Keratinocyte (primary cell): ENCODE measurements at regions not wholly inside any gene's neighbourhood (a gene's known extent, or its start where the extent isn't known, plus 50 kb on each side); places are given as distances from the start of the nearest gene placed in this dataset.

Source experiments
- DNase-seq: peaks from one replicate; pipeline ENCODE4 v3.0.0-alpha.2; 2011; ENCODE audit warnings: low read depth, missing footprints, low spot score
- FAIRE-seq: peaks from 2 replicates; lab custom pipeline; 2011; peaks lifted over from hg19 to GRCh38; lab: Jason Lieb, UNC
- H2AFZ ChIP-seq: 2 replicates; pipeline ENCODE4 v1.6.0; 2012; ENCODE audit warnings: low read length, control low read depth, inconsistent platforms; ENCODE audit not compliant: control insufficient read depth
- H3K27ac ChIP-seq: 2 replicates; pipeline ENCODE4 v1.5.1; 2011; ENCODE audit warnings: low read length; ENCODE audit not compliant: control insufficient read depth, insufficient read depth
- H3K27me3 ChIP-seq: 3 replicates; pipeline ENCODE4 v1.6.0; 2011; ENCODE audit warnings: low read length; ENCODE audit not compliant: control insufficient read depth, insufficient read depth; ENCODE audit errors: extremely low read depth
- H3K36me3 ChIP-seq, 2 experiments: 2 replicates in 1 of 2; 3 replicates in 1 of 2; pipeline ENCODE4 v1.5.1; 2011; ENCODE audit warnings: low read length in 2 of 2, mild to moderate bottlenecking in 1 of 2; ENCODE audit not compliant: control insufficient read depth in 2 of 2, insufficient read depth in 2 of 2; ENCODE audit errors: extremely low read depth in 1 of 2
- H3K4me1 ChIP-seq: 3 replicates; pipeline ENCODE4 v1.5.1; 2011; ENCODE audit warnings: low read length; ENCODE audit not compliant: control insufficient read depth, insufficient read depth; ENCODE audit errors: extremely low read depth
- H3K4me2 ChIP-seq: 3 replicates; pipeline ENCODE4 v1.6.0; 2011; ENCODE audit warnings: low read depth, low read length; ENCODE audit not compliant: control insufficient read depth, insufficient read depth; ENCODE audit errors: extremely low read depth
- H3K4me3 ChIP-seq, 3 experiments: fragments of 200-600 bp in 1 of 3; sonication (generic) in 1 of 3; 2 replicates in 2 of 3; 3 replicates in 1 of 3; pipeline ENCODE4 v1.5.1; 2011 to 2016; ENCODE audit warnings: low read length in 3 of 3, mild to moderate bottlenecking in 3 of 3, control low read depth in 2 of 3, inconsistent platforms in 1 of 3, low read depth in 1 of 3, mixed read lengths in 1 of 3, mixed run types in 1 of 3, moderate library complexity in 1 of 3; ENCODE audit not compliant: control insufficient read depth in 2 of 3, insufficient read depth in 2 of 3; ENCODE audit errors: extremely low read depth in 1 of 3
- H3K79me2 ChIP-seq: 2 replicates; pipeline ENCODE4 v1.6.0; 2012; ENCODE audit warnings: low read length; ENCODE audit not compliant: control insufficient read depth, insufficient read depth
- H3K9ac ChIP-seq: 3 replicates; pipeline ENCODE4 v1.6.0; 2011; ENCODE audit warnings: low read length; ENCODE audit not compliant: control insufficient read depth, insufficient read depth; ENCODE audit errors: extremely low read depth
- H3K9me1 ChIP-seq: 3 replicates; pipeline ENCODE4 v1.6.0; 2011; ENCODE audit warnings: low read length; ENCODE audit not compliant: control insufficient read depth, insufficient read depth; ENCODE audit errors: extremely low read depth
- H3K9me3 ChIP-seq: 2 replicates; pipeline ENCODE4 v1.5.1; 2012; ENCODE audit warnings: low read depth, low read length; ENCODE audit not compliant: control insufficient read depth
- H4K20me1 ChIP-seq: 3 replicates; pipeline ENCODE4 v1.6.0; 2011; ENCODE audit warnings: low read length; ENCODE audit not compliant: control insufficient read depth, insufficient read depth; ENCODE audit errors: extremely low read depth
- CTCF ChIP-seq, 3 experiments: IDR thresholded peaks in 1 of 3; conservative IDR thresholded peaks in 1 of 3; optimal IDR thresholded peaks in 1 of 3; 2 replicates in 2 of 3; 3 replicates in 1 of 3; pipeline versions ENCODE3 to v1.5.1; 2011; ENCODE audit warnings: low read length in 3 of 3, mild to moderate bottlenecking in 3 of 3, moderate library complexity in 2 of 3, control low read depth in 1 of 3, inconsistent platforms in 1 of 3; ENCODE audit not compliant: insufficient read depth in 2 of 3; ENCODE audit errors: extremely low read depth in 1 of 3
- EZH2 ChIP-seq: IDR thresholded peaks from one replicate; pipeline ENCODE4 v1.6.1; 2012; ENCODE audit warnings: inconsistent platforms, mild to moderate bottlenecking, low read length, moderate library complexity
- dilution Hi-C: fragments of 300-500 bp; cut with MboI; formaldehyde crosslinking; loops from one replicate; pipeline ENCODE4 v1.7.0; 2020; ENCODE audit warnings: low sequenced_read_pairs; ENCODE audit not compliant: extremely low pct_ligation_motif_present

- Histone ChIP-seq H3K4me3 (no peak overlapping the region), H3K36me3 (no peaks in the 10 kb centered on the region), H4K20me1 (no peaks in the 10 kb centered on the region), H3K4me2 (no peak overlapping the region), H3K9me1 (no peaks in the 10 kb centered on the region), H3K27ac (no peak overlapping the region), H3K27me3 (peaks cover 35% of the 10 kb centered on the region), H2AFZ (no peak overlapping the region), H3K79me2 (no peaks in the 10 kb centered on the region), H3K9ac (no peak overlapping the region), H3K9me3 (no peaks in the 10 kb centered on the region), H3K4me1 (peaks cover 10% of the 10 kb centered on the region)
- FAIRE-seq (no peak), DNase-seq (no peak)
- no peak for TF ChIP-seq EZH2
- no peak for TF ChIP-seq CTCF (optimal IDR thresholded peaks at IDR 0.05 in 1 of 3, IDR thresholded peaks at IDR 0.05 in 1 of 3, conservative IDR thresholded peaks at IDR 0.05 in 1 of 3; ENCODE audit: extremely low read depth in 1 of 3, insufficient read depth in 2 of 3, low read length in 3 of 3)
- dilution Hi-C loops: no loop called here
These were observed 81.2 kb upstream of the WNT4 start for GRCh38 chr1:22224091-22224490.

DNA sequence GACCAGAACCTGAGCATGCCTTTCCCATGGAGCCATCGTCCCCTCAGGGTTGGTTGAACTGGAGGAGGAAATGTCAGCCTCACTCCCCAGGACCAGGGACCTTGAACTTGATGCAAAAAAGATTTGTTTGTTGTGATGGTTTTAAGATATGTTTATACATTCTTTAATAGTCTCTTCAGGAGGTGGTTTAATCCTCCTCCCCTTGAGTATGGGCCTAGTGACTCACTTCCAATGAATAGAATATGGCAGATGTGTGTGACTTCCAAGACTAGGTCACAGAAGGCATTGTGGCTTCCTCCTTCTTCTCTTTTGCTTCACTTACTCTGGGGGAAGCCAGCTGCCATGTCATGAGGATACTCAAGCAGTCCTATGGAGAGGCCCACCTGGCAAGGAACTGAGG lies 81.7 kb upstream of the WNT4 start:
- Histone ChIP-seq H2AFZ (no peak overlapping the region), H3K79me2 (no peaks in the 10 kb centered on the region), H3K9me1 (no peaks in the 10 kb centered on the region), H3K27me3 (peaks cover 35% of the 10 kb centered on the region), H3K4me2 (no peak overlapping the region), H4K20me1 (no peaks in the 10 kb centered on the region), H3K4me1 (peaks cover 15% of the 10 kb centered on the region), H3K36me3 (no peaks in the 10 kb centered on the region), H3K4me3 (no peak overlapping the region), H3K9me3 (no peaks in the 10 kb centered on the region), H3K9ac (no peak overlapping the region), H3K27ac (no peak overlapping the region)
- no peak for TF ChIP-seq EZH2
- TF ChIP-seq CTCF (optimal IDR thresholded peaks at IDR 0.05 in 1 of 3, IDR thresholded peaks at IDR 0.05 in 1 of 3, conservative IDR thresholded peaks at IDR 0.05 in 1 of 3; ENCODE audit: extremely low read depth in 1 of 3, insufficient read depth in 2 of 3, low read length in 3 of 3): no peak
- dilution Hi-C loops: no loop called here
- DNase-seq: no peak
- no peak for FAIRE-seq
